NCI-H748 treated with DMSO at 0.1 percent for 48 hours (cell line): ENCODE measurements at regions not wholly inside any gene's neighbourhood (a gene's known extent, or its start where the extent isn't known, plus 50 kb on each side); places are given as distances from the start of the nearest gene placed in this dataset.
A peak's percentile ranks its signal among the peaks of the same experiment; 100 is the strongest.

Experiments
- DNase-seq: peaks from one replicate; lab custom pipeline; 2025; lab: John Stamatoyannopoulos, UW

DNA sequence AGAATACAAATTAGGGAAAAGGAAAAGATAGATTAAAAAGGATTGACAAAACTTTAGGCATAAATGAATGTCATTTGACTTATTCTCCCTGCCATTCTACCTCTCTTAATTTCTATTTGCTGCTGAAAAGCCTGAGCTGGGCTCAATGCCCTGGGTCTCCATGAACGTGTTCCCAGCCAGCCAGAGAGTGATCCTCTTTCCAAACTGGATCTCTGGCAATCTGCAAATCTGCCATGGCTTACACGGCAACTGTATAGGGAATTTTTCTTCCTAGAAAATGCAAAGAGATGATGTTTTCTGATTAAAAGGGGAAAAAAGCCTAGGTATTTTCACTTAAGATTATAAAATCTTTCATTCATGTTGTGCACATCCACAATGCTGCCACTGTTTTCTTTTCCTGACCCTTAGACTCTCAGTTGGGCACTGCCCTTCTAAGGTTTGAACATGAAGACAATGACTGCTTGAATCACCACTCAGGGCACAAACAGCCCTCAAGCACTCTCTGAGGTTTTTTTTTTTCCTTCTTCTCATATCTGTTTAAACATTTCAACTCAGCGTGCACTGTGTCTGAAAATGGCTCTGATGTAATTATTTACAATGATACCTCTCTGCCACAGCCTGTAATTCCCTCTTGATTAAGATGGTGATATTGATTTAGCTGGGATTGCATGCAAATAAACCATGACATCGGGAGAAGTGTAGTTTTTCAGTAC, 60.3 kb downstream of the DACT1 start:
- peak; percentile 82 for DNase-seq

GRCh38 chr14:58699681-58700205, 62.0 kb downstream of the DACT1 start:
- DNase-seq: no peak

GRCh38 chr14:58701156-58701555, 63.4 kb downstream of the DACT1 start:
- DNase-seq: no peak

DNA sequence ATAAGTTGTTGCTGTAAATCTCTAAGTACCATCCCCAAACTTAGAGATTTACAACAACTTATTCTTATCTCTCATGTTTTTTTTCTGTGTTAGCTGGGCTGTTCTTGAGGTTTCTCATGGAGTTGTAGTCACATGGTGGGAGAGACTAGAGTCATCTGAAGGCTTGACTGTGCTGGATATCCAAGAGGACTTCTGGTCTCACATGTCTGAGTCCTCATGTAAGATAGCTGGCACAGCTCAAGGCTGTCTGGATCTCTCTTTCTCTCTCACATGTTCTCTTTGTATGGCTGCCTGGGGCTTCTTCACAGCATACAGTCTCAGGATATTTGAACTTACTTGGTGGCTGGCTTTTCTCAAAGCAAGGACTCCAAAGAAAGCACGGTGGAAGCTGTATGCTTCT, 63.8 kb downstream of the DACT1 start:
- no peak for DNase-seq

- DNase-seq: no peak
These were observed 64.8 kb downstream of the DACT1 start for GRCh38 chr14:58702441-58703160.

DNA sequence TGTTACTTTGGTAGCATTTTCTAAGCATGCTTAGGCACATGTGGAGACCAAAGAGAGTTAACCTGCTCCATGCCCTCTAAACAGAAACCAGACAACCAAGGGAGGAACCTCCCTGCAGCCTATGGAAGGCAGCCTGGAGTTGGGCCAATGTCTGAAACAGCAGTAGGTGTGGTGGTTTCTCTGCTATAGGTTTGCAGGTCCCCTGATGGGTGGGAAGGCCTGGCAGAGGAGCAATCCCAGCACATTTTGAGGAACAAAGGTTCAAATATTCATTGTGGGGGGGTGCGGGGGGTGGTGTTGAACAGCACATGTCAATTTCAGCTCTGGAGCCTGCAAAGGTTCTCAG, 65.4 kb downstream of the DACT1 start:
- no peak for DNase-seq

DNA sequence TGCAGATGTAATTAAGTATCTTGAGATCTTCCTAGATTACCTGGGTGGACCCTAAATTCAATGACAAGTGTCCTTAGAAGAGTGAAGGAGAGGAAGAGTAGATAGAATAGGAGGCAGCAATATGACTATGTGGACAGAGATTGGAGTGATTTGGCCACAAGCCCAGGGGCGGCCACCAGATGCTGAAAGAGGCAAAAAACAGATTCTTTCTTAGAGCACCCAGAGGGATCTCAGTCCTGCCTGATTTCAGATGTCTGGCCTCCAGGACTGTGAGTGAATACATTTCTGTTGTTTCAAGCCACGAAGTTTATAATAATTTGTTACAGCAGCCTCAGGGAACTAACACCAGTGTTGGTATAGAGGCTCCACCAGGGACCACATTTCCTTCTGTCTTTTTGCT, 67.3 kb downstream of the DACT1 start:
- no peak for DNase-seq

DNA sequence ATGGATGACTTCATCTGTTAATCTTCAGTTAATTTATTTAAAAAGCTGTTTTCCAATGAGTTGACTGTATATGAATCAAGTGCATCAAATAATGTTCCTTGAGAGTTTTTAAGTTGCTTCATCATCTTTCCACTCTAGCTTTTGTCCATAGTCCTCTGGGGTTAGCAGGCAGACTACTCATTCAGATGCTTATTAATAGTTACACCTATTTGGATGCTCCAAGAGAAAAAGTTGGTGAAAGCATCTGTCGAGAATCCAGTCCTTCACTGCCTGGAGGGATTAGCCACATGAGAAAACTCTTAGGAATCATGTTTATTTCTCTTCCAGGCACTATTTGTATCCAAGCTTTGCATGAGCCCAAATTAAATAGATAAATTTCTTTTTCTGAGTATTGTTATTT, 70.2 kb downstream of the DACT1 start:
- DNase-seq: no peak

GRCh38 chr14:58709949-58710348, 72.2 kb downstream of the DACT1 start:
- DNase-seq: no peak

DNA sequence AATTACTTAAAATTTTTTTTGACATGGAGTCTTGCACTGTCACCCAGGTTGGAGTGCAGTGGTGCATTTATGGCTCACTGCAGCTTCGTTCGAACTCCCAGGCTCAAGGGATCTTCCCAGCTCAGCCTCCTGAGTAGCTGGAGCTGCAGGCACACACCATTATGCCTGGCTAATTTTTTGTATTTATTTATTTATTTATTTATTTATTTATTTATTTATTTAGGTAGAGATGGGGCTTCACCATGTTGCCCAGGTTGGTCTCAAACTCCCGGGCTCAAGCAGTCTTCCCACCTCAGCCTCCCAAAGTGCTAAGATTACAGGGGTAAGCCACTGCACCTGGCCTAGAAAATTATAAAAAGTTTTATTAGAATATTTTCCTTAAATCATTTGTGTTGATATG, 73.6 kb downstream of the DACT1 start:
- no peak for DNase-seq

DNA sequence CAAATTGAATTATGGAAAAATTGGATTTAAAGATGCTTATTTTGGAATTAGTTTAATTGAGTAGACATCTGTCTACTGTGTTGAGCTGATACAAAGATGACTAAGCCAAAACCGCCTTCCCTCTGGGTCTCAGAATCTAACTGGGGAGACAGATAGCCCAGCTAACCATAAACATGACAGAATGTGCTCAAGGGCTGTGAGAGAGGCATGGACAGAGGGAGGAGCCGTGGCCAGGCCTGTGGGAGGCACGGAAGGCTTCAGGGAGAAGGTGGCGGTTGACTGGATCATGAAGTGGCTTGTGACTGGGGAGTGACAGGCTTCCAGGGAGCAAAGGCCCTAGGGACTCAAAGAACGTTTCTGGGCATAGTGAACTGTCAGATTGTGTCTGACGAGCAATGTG, 74.6 kb downstream of the DACT1 start:
- DNase-seq: no peak

- DNase-seq: no peak
These were observed 75.9 kb downstream of the DACT1 start for GRCh38 chr14:58713677-58714076.

GRCh38 chr14:58716706-58717105, 78.9 kb downstream of the DACT1 start:
- DNase-seq: no peak

DNA sequence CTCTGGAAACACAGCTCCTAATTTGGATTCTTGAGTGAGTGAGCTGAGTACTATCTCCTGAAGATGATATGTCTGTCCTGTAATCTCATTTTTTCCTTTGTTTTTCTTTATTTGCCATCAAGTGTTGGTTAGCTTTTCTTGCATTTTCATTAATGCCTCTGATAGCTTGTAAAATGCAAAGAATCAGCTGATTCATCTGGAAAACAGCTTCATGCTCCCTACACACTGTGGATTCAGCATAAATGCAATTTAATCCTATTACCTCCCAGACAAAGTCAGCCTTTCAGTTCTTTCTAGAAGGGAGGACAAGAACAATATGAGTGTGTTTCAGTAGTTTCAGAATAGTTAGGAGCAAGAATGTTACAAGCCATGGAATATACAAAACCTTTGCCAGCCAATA, 79.4 kb downstream of the DACT1 start:
- no peak for DNase-seq

GRCh38 chr14:58717813-58718212, 80.1 kb downstream of the DACT1 start:
- no peak for DNase-seq

GRCh38 chr14:58718226-58719205, 80.8 kb downstream of the DACT1 start:
- no peak for DNase-seq

DNA sequence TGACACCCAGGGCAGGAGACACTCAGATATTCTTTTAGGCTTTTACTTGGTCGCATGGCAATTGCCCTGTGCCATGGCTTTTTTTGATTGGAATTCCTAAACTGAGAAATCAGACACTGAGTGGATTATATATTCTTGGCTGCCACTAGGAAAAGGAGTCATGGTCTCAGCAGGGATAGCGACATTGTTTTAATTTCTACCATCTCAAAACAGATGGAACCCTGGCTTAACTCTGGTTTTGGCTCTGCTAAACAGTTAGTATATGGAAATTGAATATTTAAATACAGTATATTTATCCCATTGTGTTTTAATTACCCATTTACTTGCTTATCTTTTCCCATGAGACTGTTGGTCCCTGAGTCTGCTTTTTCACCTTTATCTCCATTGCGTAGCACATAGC, 84.0 kb downstream of the DACT1 start:
- no peak for DNase-seq

DNA sequence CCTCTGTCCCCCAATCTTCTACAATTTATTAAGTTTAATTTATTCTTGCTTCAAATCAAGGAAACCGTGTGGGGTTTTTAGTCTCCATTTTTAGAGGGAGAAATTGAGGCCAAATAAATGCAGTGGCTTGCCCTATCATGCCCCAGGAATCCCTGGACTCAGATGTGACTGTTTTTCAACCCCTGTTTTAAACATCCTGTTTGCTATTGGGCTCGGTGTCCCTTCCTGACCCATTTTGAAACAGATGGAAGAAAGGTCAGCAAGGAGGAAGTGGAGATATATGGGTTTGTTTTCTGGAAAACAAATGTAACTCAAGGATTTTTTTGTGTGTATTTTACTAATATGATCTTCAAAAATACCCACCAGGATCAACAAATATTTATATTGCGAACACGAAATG, 84.7 kb downstream of the DACT1 start:
- no peak for DNase-seq

- DNase-seq: no peak
These were observed 86.4 kb downstream of the DACT1 start for GRCh38 chr14:58724206-58724605.

DNA sequence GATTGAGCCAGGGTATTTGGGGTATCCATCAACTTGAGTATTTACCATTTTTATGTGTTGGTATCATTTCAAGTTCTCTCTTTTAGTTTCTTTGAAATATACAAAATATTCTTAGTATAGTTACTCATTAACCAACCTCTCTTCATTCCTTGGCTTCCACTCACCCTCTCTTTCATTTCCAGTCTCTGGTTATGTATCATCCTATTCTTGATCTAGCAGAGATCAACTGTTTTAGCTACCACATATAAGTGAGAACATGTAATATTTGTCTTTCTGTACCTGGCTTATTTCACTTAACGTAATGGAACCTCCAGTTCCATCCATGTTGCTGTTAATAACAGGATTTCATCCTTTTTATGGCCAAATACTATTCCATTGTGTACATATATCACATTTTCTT, 86.9 kb downstream of the DACT1 start:
- no peak for DNase-seq

DNA sequence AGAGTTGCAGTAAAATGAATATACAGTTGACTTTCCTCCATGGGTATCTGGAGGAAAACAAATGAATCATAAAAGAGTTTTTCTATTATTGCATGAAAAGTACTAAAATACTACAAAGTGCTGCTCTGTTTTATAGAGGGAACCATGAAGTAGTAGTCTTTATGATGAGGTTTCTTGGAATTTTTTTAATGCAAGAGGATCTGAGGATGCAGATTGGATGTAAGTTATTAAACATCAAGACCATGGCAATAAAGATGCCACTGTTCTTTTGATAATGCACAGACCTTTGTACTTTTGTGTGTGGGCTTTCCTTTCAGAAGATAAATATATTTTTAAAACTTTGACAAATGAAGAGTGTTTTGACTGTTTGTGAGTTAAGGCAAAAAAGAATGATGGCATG, 87.5 kb downstream of the DACT1 start:
- DNase-seq: no peak

DNA sequence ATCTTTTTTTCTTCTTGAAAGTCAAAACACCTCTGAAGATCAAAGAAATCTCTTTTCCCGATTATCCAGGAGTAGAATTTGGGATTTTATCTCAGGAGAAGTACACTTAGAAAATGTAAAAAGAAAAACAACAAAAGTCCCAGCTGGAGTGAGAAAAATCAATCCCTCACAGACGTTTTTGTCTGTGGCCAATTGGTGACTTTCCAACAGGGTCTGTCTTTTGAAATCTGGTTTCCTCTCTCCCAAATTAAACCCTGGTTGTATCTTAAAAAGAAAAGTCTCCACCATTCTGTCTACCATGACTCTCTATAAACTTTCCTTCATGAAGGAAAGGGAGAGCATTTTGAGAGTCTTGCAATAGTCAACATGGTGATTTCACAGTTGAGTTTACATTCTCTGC, 88.1 kb downstream of the DACT1 start:
- DNase-seq: no peak
